ENCODE measurements at regions not wholly inside any gene's neighbourhood (a gene's known extent, or its start where the extent isn't known, plus 50 kb on each side); places are given as distances from the start of the nearest gene placed in this dataset.

GRCh38 chr17:54439816-54440215 lies 460.8 kb upstream of the TOM1L1 start:
- TF ChIP-seq TAF1 (IDR thresholded peaks at IDR 0.05; ENCODE audit: low read depth) (no peak), EZH2 (IDR thresholded peaks at IDR 0.05; ENCODE audit: borderline replicate concordance, insufficient read depth, low read length, poor library complexity, severe bottlenecking) (no peak), POLR2AphosphoS5 (IDR thresholded peaks at IDR 0.05) (no peak)
